ENCODE measurements at regions not wholly inside any gene's neighbourhood (a gene's known extent, or its start where the extent isn't known, plus 50 kb on each side); places are given as distances from the start of the nearest gene placed in this dataset.

GRCh38 chr7:91719008-91719407, 161.5 kb downstream of the MTERF1 start:
- no peak overlapping the region for H3K27ac ChIP-seq (ENCODE audit: extremely low read depth, low read depth, low read length)
- FAIRE-seq (no peak), ATAC-seq (no peak), DNase-seq (ENCODE audit: extremely low read depth in 1 of 4, low spot score in 3 of 4) (no peak)
- H4K20me1 ChIP-seq (replicated peaks; ENCODE audit: control insufficient read depth, insufficient read depth, low read length) = no peaks in the 10 kb centered on the region
- no TSS peak for BruUV-seq (replicated peaks)
- CTCF ChIA-PET (ENCODE audit: low intra/inter-chr PET ratio) = no interaction called here
- H3K9me1 ChIP-seq (ENCODE audit: control insufficient read depth, insufficient read depth, low read length) = no peaks in the 10 kb centered on the region
- H3K36me3 ChIP-seq (ENCODE audit: control insufficient read depth, insufficient read depth, low read length) = no peaks in the 10 kb centered on the region
- H3K9ac ChIP-seq (ENCODE audit: insufficient read depth in 1 of 2, low read depth in 2 of 2, low read length in 2 of 2) = no peak overlapping the region
- intact Hi-C loops (cut with micrococcal nuclease) (loop anchor here (10.0 kb wide), 1 partner anchor 434 kb away; no protein-coding TSS in a partner anchor), in situ Hi-C loops (cut with MboI) (no loop called here)
- H3K4me1 ChIP-seq (replicated peaks in 1 of 2; ENCODE audit: control insufficient read depth in 2 of 2, insufficient read depth in 2 of 2, low read length in 2 of 2) = no peaks in the 10 kb centered on the region
- no peaks in the 10 kb centered on the region for H3K9me3 ChIP-seq (replicated peaks; ENCODE audit: control insufficient read depth, insufficient read depth, low read depth, low read length)
- H3K27me3 ChIP-seq (ENCODE audit: control insufficient read depth in 2 of 2, insufficient read depth in 2 of 2, low read length in 2 of 2) = no peaks in the 10 kb centered on the region
- H2AFZ ChIP-seq (ENCODE audit: low read depth, low read length) = no peak overlapping the region
- TF ChIP-seq PURB (CRISPR knock-in tag; IDR thresholded peaks at IDR 0.05; ENCODE audit: low read depth) = no peak
- TF ChIP-seq SETDB1 (IDR thresholded peaks at IDR 0.05; ENCODE audit: low read length) = no peak
- no peak for TF ChIP-seq CBX8 (IDR thresholded peaks at IDR 0.05; ENCODE audit: borderline replicate concordance, extremely low read depth, low read depth, low read length, poor library complexity, severe bottlenecking)
- no peak for TF ChIP-seq ESRRA (IDR thresholded peaks at IDR 0.05; ENCODE audit: borderline replicate concordance, low read depth)
- no peak for TF ChIP-seq ZFP91 (CRISPR knock-in tag; IDR thresholded peaks at IDR 0.05)
- no peak for TF ChIP-seq LEF1 (IDR thresholded peaks at IDR 0.05)
- TF ChIP-seq GTF2A2 (tag; IDR thresholded peaks at IDR 0.05) = no peak
- no peak for TF ChIP-seq ETS2 (tag; IDR thresholded peaks at IDR 0.05; ENCODE audit: borderline replicate concordance, poor library complexity, severe bottlenecking)
- no peak for TF ChIP-seq KHSRP (IDR thresholded peaks at IDR 0.05)
- no peak for TF ChIP-seq PRMT5 (CRISPR knock-in tag; IDR thresholded peaks at IDR 0.05)
- no peak for TF ChIP-seq FOXJ2 (tag; IDR thresholded peaks at IDR 0.05)
- WGBS (ENCODE audit: insufficient coverage, low coverage, missing lambda C conversion rate) = 0% methylated on average over 1 of the region's 1 CpG
- no peak overlapping the region for H3K4me2 ChIP-seq (ENCODE audit: insufficient read depth, low read length)
- no peaks in the 10 kb centered on the region for H3K79me2 ChIP-seq (ENCODE audit: control insufficient read depth, insufficient read depth, low read length)
- POLR2A ChIA-PET = no interaction called here
- no peak overlapping the region for H3K4me3 ChIP-seq
